Esophagus (tissue), 2 donors: ENCODE measurements at regions not wholly inside any gene's neighbourhood (a gene's known extent, or its start where the extent isn't known, plus 50 kb on each side); places are given as distances from the start of the nearest gene placed in this dataset.
"Not testable (repeated sequence)": the region's sequence is repeated elsewhere in the genome, so short reads cannot be mapped to it uniquely, and the experiment has no call there.

Source experiments
- H3K27ac ChIP-seq, 2 donors: one replicate each; pipeline ENCODE4 v1.5.1; 2013; ENCODE audit warnings: low read depth in 2 of 2, mild to moderate bottlenecking in 2 of 2, inconsistent platforms in 1 of 2, low read length in 1 of 2, moderate library complexity in 1 of 2
- H3K27me3 ChIP-seq, 2 donors: one replicate each; pipeline ENCODE4 v1.6.1; 2013; ENCODE audit warnings: low read length in 2 of 2, control low read depth in 1 of 2, mild to moderate bottlenecking in 1 of 2; ENCODE audit not compliant: insufficient read depth in 2 of 2, control insufficient read depth in 1 of 2
- H3K36me3 ChIP-seq, 2 donors: one replicate each; pipeline ENCODE4 v1.6.1; 2013; ENCODE audit warnings: low read length in 1 of 2; ENCODE audit not compliant: control insufficient read depth in 2 of 2, insufficient read depth in 2 of 2
- H3K4me1 ChIP-seq, 2 donors: one replicate each; pipeline ENCODE4 v1.6.1; 2013; ENCODE audit warnings: low read length in 1 of 2; ENCODE audit not compliant: control insufficient read depth in 2 of 2, insufficient read depth in 2 of 2
- H3K4me3 ChIP-seq, 2 donors: one replicate each; pipeline ENCODE4 v1.5.1; 2013; ENCODE audit warnings: low read length in 2 of 2, mild to moderate bottlenecking in 2 of 2, low read depth in 1 of 2, moderate library complexity in 1 of 2
- H3K9me3 ChIP-seq, 2 donors: one replicate each; pipeline ENCODE4 v1.6.1; 2013; ENCODE audit warnings: mild to moderate bottlenecking in 2 of 2, low read depth in 1 of 2, low read length in 1 of 2, moderate library complexity in 1 of 2; ENCODE audit not compliant: control insufficient read depth in 2 of 2, insufficient read depth in 1 of 2
- WGBS, 2 donors: extraction: QIAGEN DNeasy Blood & Tissue Kit; methylation state at CpG; one replicate each; pipeline ENCODE4 v1.1.7; 2013; 5-methylcytosine and 5-hydroxymethylcytosine counted together
- donor health status: healthy with polysubstance abuse.
- donor health status: Bipolar disorder and iron deficiency.

GRCh38 chr10:59434463-59435321 lies 72.3 kb upstream of the FAM13C start:
- Histone ChIP-seq H3K27ac (no peak overlapping the region), H3K4me1 (no peaks in the 10 kb centered on the region), H3K4me3 (no peak overlapping the region), H3K36me3 (no peaks in the 10 kb centered on the region), H3K27me3 (no peaks in the 10 kb centered on the region), H3K9me3 (no peaks in the 10 kb centered on the region)
- 26 to 34% methylated on average over 4 of the region's 4 CpGs for WGBS, 2 donors

GRCh38 chr10:59433720-59434428 lies 71.5 kb upstream of the FAM13C start:
- Histone ChIP-seq H3K27ac (no peak overlapping the region), H3K27me3 (no peaks in the 10 kb centered on the region), H3K4me1 (no peaks in the 10 kb centered on the region), H3K36me3 (no peaks in the 10 kb centered on the region), H3K4me3 (no peak overlapping the region), H3K9me3 (no peaks in the 10 kb centered on the region)
- 81 to 89% methylated on average over 2 of the region's 2 CpGs for WGBS, 2 donors

- H3K4me1 ChIP-seq: no peaks in the 10 kb centered on the region
- 54 to 55% methylated on average over 3 of the region's 3 CpGs for WGBS, 2 donors
- H3K36me3 ChIP-seq: no peaks in the 10 kb centered on the region
- no peak overlapping the region for H3K4me3 ChIP-seq
- no peak overlapping the region for H3K27ac ChIP-seq
- no peaks in the 10 kb centered on the region for H3K27me3 ChIP-seq
- no peaks in the 10 kb centered on the region for H3K9me3 ChIP-seq
Measured at GRCh38 chr10:59432207-59432900, 70.0 kb upstream of the FAM13C start.

GRCh38 chr10:59413795-59414194 lies 51.4 kb upstream of the FAM13C start:
- not testable (repeated sequence) for H3K27me3 ChIP-seq, H3K4me1 ChIP-seq, H3K36me3 ChIP-seq, H3K27ac ChIP-seq, H3K4me3 ChIP-seq, H3K9me3 ChIP-seq
- 51 to 54% methylated on average over 5 of the region's 5 CpGs for WGBS, 2 donors
